BLaER1 (cell line): ENCODE measurements at regions not wholly inside any gene's neighbourhood (a gene's known extent, or its start where the extent isn't known, plus 50 kb on each side); places are given as distances from the start of the nearest gene placed in this dataset.

Experiments
- H3K27ac ChIP-seq: shearing (Covaris generic); formaldehyde crosslinking; 2 replicates; pipeline ENCODE4 v1.8.1; 2022
- H3K27me3 ChIP-seq: shearing (Covaris generic); formaldehyde crosslinking; 2 replicates; pipeline ENCODE4 v1.8.1; 2022
- H3K36me3 ChIP-seq: shearing (Covaris generic); formaldehyde crosslinking; 2 replicates; pipeline ENCODE4 v1.8.1; 2022
- H3K4me1 ChIP-seq: shearing (Covaris generic); formaldehyde crosslinking; 2 replicates; pipeline ENCODE4 v1.8.1; 2022
- H3K4me2 ChIP-seq: shearing (Covaris generic); formaldehyde crosslinking; 2 replicates; pipeline ENCODE4 v1.8.1; 2022
- H3K4me3 ChIP-seq: shearing (Covaris generic); formaldehyde crosslinking; 2 replicates; pipeline ENCODE4 v1.8.1; 2022
- H3K9ac ChIP-seq: shearing (Covaris generic); formaldehyde crosslinking; 2 replicates; pipeline ENCODE4 v1.8.1; 2022
- H3K9me3 ChIP-seq: shearing (Covaris generic); formaldehyde crosslinking; 2 replicates; pipeline ENCODE4 v1.8.1; 2022
- H4K20me1 ChIP-seq: shearing (Covaris generic); formaldehyde crosslinking; 2 replicates; pipeline ENCODE4 v1.8.1; 2022
- Cebpa-rat ChIP-seq: shearing (Covaris generic); IDR thresholded peaks from 2 replicates; pipeline ENCODE4 v1.8.1; 2022

GRCh38 chr9:107632661-107633060 lies 143.1 kb upstream of the KLF4 start:
- Histone ChIP-seq H4K20me1 (no peaks in the 10 kb centered on the region), H3K4me1 (peaks cover 41% of the 10 kb centered on the region), H3K27ac (no peak overlapping the region), H3K27me3 (no peaks in the 10 kb centered on the region), H3K9ac (no peak overlapping the region), H3K4me3 (no peak overlapping the region), H3K4me2 (no peak overlapping the region), H3K36me3 (no peaks in the 10 kb centered on the region), H3K9me3 (no peaks in the 10 kb centered on the region)
- no peak for TF ChIP-seq Cebpa-rat

- TF ChIP-seq Cebpa-rat, result no peak
- Histone ChIP-seq H3K4me3 (no peak overlapping the region), H3K9ac (no peak overlapping the region), H3K4me2 (0 out of 2 replicates have a peak overlapping the region, but pooled peaks have one; percentile 9), H4K20me1 (no peaks in the 10 kb centered on the region), H3K27ac (no peak overlapping the region), H3K4me1 (peaks cover 37% of the 10 kb centered on the region), H3K9me3 (no peaks in the 10 kb centered on the region), H3K36me3 (no peaks in the 10 kb centered on the region), H3K27me3 (no peaks in the 10 kb centered on the region)
Measured at GRCh38 chr9:107632216-107632615, 142.6 kb upstream of the KLF4 start.

DNA sequence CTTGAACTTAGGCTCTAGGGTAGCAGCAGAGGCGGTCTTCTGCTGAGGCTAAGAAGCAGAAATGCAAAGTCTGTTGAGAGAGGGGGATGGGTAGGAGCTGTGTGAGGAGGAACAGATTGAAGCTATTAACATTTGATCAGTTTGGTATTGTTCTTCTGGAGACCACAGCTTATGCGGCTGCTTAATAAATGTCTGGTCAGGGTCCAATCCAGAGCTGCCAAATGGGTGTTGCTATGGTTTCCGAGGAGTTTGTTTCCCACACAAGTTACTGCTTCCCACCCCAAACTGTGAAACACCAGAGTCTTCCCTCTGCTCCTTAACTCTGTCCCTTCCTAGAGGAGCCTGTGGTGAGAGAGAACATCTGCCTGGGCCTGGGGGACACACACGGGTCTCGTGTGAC lies 142.2 kb upstream of the KLF4 start:
- Histone ChIP-seq H3K4me2 (0 out of 2 replicates have a peak overlapping the region, but pooled peaks have one; percentile 9), H3K4me3 (no peak overlapping the region), H3K36me3 (no peaks in the 10 kb centered on the region), H3K9me3 (no peaks in the 10 kb centered on the region), H4K20me1 (no peaks in the 10 kb centered on the region), H3K27me3 (no peaks in the 10 kb centered on the region), H3K27ac (no peak overlapping the region), H3K4me1 (peaks cover 32% of the 10 kb centered on the region), H3K9ac (no peak overlapping the region)
- TF ChIP-seq Cebpa-rat, result no peak

DNA sequence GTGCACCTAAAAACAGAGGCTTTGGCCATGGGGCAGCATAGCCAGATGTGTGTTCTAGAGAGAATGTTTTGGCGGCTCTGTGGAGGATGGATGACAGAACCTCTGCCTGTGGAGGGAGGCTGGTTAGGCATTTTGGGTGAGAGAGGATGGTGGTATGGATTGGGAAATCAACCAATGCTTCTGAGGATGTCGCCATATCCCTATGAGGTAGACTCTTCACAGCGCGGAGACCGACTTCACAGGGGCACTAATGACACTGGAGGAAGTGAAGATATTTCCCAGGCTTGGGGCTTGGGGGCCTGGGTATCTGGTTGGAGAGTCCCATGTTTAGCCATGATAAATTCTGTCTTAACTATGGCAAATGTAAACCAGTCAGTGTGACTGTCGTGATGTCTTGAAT lies 140.6 kb upstream of the KLF4 start:
- Histone ChIP-seq H4K20me1 (no peaks in the 10 kb centered on the region), H3K4me3 (no peak overlapping the region), H3K4me1 (peaks cover 16% of the 10 kb centered on the region), H3K36me3 (no peaks in the 10 kb centered on the region), H3K27me3 (no peaks in the 10 kb centered on the region), H3K4me2 (no peak overlapping the region), H3K9me3 (no peaks in the 10 kb centered on the region), H3K9ac (no peak overlapping the region), H3K27ac (no peak overlapping the region)
- no peak for TF ChIP-seq Cebpa-rat

DNA sequence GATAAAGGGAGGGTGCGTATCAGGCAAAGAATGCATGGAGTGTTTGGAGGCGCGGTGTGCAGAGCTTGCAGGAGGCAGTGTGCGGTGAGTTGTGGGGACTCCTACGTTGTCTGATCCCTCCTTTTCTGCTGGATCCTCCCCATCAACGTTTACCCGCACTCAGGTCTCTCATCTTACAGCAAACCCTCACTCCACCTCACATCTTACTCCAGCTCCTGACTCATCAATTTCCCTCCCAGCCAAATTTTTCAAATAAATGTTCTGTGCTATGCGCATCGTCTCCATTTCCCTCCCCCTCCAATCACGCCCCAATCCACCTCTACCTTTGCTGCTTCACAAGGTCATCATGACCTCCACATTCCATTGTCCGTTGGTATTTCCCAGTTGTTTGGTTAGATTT lies 138.9 kb upstream of the KLF4 start:
- Histone ChIP-seq H3K9me3 (no peaks in the 10 kb centered on the region), H3K27ac (no peak overlapping the region), H3K4me2 (no peak overlapping the region), H4K20me1 (no peaks in the 10 kb centered on the region), H3K9ac (no peak overlapping the region), H3K4me1 (peaks cover 9% of the 10 kb centered on the region; the same call in 1 of the 2 replicates), H3K36me3 (no peaks in the 10 kb centered on the region), H3K4me3 (no peak overlapping the region), H3K27me3 (no peaks in the 10 kb centered on the region)
- TF ChIP-seq Cebpa-rat, result no peak

- Histone ChIP-seq H3K4me2 (no peak overlapping the region), H3K27me3 (no peaks in the 10 kb centered on the region), H3K27ac (no peak overlapping the region), H4K20me1 (no peaks in the 10 kb centered on the region), H3K9ac (no peak overlapping the region), H3K4me3 (no peak overlapping the region), H3K9me3 (no peaks in the 10 kb centered on the region), H3K4me1 (peaks cover 9% of the 10 kb centered on the region; the same call in 1 of the 2 replicates), H3K36me3 (no peaks in the 10 kb centered on the region)
- no peak for TF ChIP-seq Cebpa-rat
Measured at GRCh38 chr9:107627781-107628180, 138.2 kb upstream of the KLF4 start.

GRCh38 chr9:107626118-107626517 lies 136.5 kb upstream of the KLF4 start:
- H3K9me3 ChIP-seq, result no peaks in the 10 kb centered on the region
- no peak overlapping the region for H3K27ac ChIP-seq
- no peaks in the 10 kb centered on the region for H3K4me1 ChIP-seq
- TF ChIP-seq Cebpa-rat, result no peak
- no peak overlapping the region for H3K9ac ChIP-seq
- no peaks in the 10 kb centered on the region for H3K36me3 ChIP-seq
- no peak overlapping the region for H3K4me2 ChIP-seq
- H4K20me1 ChIP-seq, result no peaks in the 10 kb centered on the region
- H3K27me3 ChIP-seq, result no peaks in the 10 kb centered on the region
- H3K4me3 ChIP-seq, result no peak overlapping the region

GRCh38 chr9:107625383-107625984 lies 135.9 kb upstream of the KLF4 start:
- no peak overlapping the region for H3K4me3 ChIP-seq
- no peak overlapping the region for H3K27ac ChIP-seq
- no peak overlapping the region for H3K9ac ChIP-seq
- no peaks in the 10 kb centered on the region for H4K20me1 ChIP-seq
- no peaks in the 10 kb centered on the region for H3K27me3 ChIP-seq
- no peaks in the 10 kb centered on the region for H3K9me3 ChIP-seq
- no peak for TF ChIP-seq Cebpa-rat
- no peaks in the 10 kb centered on the region for H3K4me1 ChIP-seq
- no peaks in the 10 kb centered on the region for H3K36me3 ChIP-seq
- H3K4me2 ChIP-seq, result no peak overlapping the region

DNA sequence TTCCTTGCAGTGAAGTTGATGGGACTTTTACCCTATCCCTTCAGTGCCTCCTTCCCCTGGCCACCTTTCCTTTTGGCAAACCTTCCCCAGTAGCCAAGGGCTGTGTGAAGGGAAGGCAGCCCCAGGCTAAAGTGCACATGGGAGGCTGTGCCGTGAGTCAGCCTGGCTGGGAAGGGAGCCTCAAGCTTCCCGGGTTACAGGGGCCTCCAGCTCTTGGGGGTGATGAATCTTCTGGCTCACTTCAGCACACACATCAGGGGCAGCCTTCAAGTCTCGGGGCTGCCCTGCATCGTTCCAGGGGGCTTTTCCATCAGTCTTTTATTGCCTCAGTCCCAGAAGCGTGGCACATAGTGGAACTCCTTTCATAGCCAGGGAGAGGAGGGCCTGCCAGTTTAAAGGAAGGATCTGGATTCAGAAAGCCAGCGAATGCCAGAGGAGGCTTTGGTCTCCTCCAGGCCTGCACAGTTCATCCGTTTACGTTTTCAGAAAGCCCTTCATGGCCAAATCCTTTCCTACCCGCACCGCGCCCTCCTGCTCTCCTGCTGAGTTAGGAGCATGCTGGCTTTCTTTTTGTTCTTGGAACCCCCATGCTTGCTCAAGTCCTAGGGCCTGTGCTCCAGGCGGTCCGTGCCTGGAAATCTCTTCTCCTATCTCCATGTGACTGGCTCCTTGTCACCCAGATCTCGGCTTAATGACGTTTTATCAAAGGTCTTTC lies 134.8 kb upstream of the KLF4 start:
- no peak overlapping the region for H3K4me2 ChIP-seq
- H4K20me1 ChIP-seq, result no peaks in the 10 kb centered on the region
- H3K9ac ChIP-seq, result no peak overlapping the region
- H3K27ac ChIP-seq, result no peak overlapping the region
- H3K9me3 ChIP-seq, result no peaks in the 10 kb centered on the region
- no peaks in the 10 kb centered on the region for H3K4me1 ChIP-seq
- no peaks in the 10 kb centered on the region for H3K36me3 ChIP-seq
- no peak for TF ChIP-seq Cebpa-rat
- no peak overlapping the region for H3K4me3 ChIP-seq
- H3K27me3 ChIP-seq, result no peaks in the 10 kb centered on the region

GRCh38 chr9:107621436-107621835 lies 131.9 kb upstream of the KLF4 start:
- Histone ChIP-seq H3K4me3 (no peak overlapping the region), H3K27ac (no peak overlapping the region), H3K27me3 (no peaks in the 10 kb centered on the region), H3K9ac (no peak overlapping the region), H3K9me3 (no peaks in the 10 kb centered on the region), H3K36me3 (no peaks in the 10 kb centered on the region), H3K4me1 (peaks cover 4% of the 10 kb centered on the region), H4K20me1 (no peaks in the 10 kb centered on the region), H3K4me2 (no peak overlapping the region)
- TF ChIP-seq Cebpa-rat, result no peak
